ENCODE measurements at regions not wholly inside any gene's neighbourhood (a gene's known extent, or its start where the extent isn't known, plus 50 kb on each side); places are given as distances from the start of the nearest gene placed in this dataset.

DNA sequence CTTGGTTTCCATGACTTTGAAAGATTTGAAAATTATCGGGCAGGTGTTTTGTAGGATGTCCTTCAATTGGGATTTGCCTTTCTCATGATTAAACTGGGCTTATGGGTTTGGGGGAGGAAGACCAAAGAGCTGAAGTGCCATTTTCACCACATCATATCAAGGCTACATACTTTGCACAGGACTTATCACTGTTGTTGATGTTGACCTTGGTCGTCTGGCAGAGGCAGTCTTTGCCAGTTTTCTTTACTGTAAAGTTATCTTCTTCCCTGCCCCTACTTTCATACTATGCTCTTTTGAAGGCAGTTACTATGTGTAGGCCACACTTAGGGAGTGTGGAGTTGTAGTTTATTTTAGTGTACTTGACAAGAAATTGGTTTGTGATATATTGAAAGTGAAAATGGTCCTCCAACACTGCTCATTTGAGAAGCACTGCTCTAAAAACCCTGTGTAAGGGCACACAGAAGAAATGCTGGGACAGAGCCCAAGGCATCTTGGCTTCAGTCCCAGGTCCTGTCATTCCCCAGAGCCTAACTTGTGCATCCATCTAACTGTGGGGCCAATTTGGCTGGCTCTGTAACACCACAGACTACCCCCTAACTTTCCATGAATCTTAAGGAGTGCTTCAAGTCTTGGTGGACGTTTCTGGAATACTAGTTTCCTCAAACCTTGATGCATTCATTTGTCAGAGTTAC, 384.9 kb downstream of the KCNRG start:
- H3K4me2 ChIP-seq (ENCODE audit: insufficient read depth, low read length), result no peak overlapping the region
- TF ChIP-seq, protein P1, sequence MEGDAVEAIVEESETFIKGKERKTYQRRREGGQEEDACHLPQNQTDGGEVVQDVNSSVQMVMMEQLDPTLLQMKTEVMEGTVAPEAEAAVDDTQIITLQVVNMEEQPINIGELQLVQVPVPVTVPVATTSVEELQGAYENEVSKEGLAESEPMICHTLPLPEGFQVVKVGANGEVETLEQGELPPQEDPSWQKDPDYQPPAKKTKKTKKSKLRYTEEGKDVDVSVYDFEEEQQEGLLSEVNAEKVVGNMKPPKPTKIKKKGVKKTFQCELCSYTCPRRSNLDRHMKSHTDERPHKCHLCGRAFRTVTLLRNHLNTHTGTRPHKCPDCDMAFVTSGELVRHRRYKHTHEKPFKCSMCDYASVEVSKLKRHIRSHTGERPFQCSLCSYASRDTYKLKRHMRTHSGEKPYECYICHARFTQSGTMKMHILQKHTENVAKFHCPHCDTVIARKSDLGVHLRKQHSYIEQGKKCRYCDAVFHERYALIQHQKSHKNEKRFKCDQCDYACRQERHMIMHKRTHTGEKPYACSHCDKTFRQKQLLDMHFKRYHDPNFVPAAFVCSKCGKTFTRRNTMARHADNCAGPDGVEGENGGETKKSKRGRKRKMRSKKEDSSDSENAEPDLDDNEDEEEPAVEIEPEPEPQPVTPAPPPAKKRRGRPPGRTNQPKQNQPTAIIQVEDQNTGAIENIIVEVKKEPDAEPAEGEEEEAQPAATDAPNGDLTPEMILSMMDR (IDR thresholded peaks at IDR 0.05; ENCODE audit: borderline replicate concordance, extremely low read depth, low read length, poor library complexity, severe bottlenecking), result no peak
- TF ChIP-seq EZH2 (IDR thresholded peaks at IDR 0.05; ENCODE audit: borderline replicate concordance, low read depth, low read length, severe bottlenecking), result no peak

DNA sequence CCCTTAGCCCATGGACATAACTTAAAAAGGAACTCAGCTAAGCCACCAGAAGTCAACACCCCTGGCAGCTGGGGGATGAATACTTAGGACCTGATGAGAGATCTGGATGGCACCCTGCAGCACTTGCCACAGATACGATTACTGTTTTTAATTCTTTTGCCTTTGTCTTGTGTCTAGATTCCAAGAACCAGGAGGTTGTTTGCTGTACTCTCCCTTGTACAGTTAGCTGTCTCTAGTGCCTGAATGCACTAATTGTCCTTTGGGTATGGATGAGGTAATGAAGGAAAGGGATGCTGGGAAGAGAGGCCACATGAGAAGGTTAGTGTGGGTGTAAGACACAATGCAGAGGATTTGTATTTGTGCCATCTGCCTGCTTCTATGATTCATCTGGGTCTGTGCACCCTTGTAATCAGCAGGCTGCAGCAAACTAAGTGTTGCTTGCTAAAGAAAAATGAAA, 385.8 kb downstream of the KCNRG start:
- no peak for DNase-seq
- TF ChIP-seq, protein P1 (IDR thresholded peaks at IDR 0.05; ENCODE audit: borderline replicate concordance, extremely low read depth, low read length, poor library complexity, severe bottlenecking), result no peak
- no peak for TF ChIP-seq EZH2 (IDR thresholded peaks at IDR 0.05; ENCODE audit: borderline replicate concordance, low read depth, low read length, severe bottlenecking)
- Histone ChIP-seq H3K4me1 (ENCODE audit: insufficient read depth, low read length) (no peaks in the 10 kb centered on the region), H3K9ac (ENCODE audit: low read depth, low read length) (no peak overlapping the region), H3K4me2 (ENCODE audit: insufficient read depth, low read length) (no peak overlapping the region), H3K27me3 (ENCODE audit: insufficient read depth, low read length, poor library complexity) (no peaks in the 10 kb centered on the region), H4K20me1 (ENCODE audit: insufficient read depth, low read length) (no peaks in the 10 kb centered on the region), H3K4me3 (ENCODE audit: low read depth in 1 of 2, low read length in 2 of 2) (no peak overlapping the region), H3K79me2 (ENCODE audit: insufficient read depth, low read length) (no peaks in the 10 kb centered on the region), H2AFZ (ENCODE audit: low read depth, low read length) (no peak overlapping the region), H3K27ac (ENCODE audit: low read length) (peak overlapping the region; percentile 48; the same call in 1 of the 2 replicates), H3K36me3 (ENCODE audit: insufficient read depth, low read length) (no peaks in the 10 kb centered on the region), H3K9me3 (ENCODE audit: insufficient read depth, low read length, severe bottlenecking) (no peaks in the 10 kb centered on the region)
- ATAC-seq (ENCODE audit: insufficient read depth, low read depth), result peak; percentile 17; the same call in 1 of the 3 replicates

More for the DNA sequence above, 384.9 kb downstream of the KCNRG start:
- H3K4me3 ChIP-seq (ENCODE audit: low read depth in 1 of 2, low read length in 2 of 2), result no peak overlapping the region
- no peak overlapping the region for H3K9ac ChIP-seq (ENCODE audit: low read depth, low read length)
- no peak overlapping the region for H2AFZ ChIP-seq (ENCODE audit: low read depth, low read length)
- no peaks in the 10 kb centered on the region for H4K20me1 ChIP-seq (ENCODE audit: insufficient read depth, low read length)
- H3K36me3 ChIP-seq (ENCODE audit: insufficient read depth, low read length), result no peaks in the 10 kb centered on the region
- DNase-seq (no peak), ATAC-seq (ENCODE audit: insufficient read depth, low read depth) (no peak)
- no peaks in the 10 kb centered on the region for H3K4me1 ChIP-seq (ENCODE audit: insufficient read depth, low read length)
- H3K9me3 ChIP-seq (ENCODE audit: insufficient read depth, low read length, severe bottlenecking), result no peaks in the 10 kb centered on the region
- no peaks in the 10 kb centered on the region for H3K27me3 ChIP-seq (ENCODE audit: insufficient read depth, low read length, poor library complexity)
- H3K27ac ChIP-seq (ENCODE audit: low read length), result no peak overlapping the region
- H3K79me2 ChIP-seq (ENCODE audit: insufficient read depth, low read length), result no peaks in the 10 kb centered on the region

DNA sequence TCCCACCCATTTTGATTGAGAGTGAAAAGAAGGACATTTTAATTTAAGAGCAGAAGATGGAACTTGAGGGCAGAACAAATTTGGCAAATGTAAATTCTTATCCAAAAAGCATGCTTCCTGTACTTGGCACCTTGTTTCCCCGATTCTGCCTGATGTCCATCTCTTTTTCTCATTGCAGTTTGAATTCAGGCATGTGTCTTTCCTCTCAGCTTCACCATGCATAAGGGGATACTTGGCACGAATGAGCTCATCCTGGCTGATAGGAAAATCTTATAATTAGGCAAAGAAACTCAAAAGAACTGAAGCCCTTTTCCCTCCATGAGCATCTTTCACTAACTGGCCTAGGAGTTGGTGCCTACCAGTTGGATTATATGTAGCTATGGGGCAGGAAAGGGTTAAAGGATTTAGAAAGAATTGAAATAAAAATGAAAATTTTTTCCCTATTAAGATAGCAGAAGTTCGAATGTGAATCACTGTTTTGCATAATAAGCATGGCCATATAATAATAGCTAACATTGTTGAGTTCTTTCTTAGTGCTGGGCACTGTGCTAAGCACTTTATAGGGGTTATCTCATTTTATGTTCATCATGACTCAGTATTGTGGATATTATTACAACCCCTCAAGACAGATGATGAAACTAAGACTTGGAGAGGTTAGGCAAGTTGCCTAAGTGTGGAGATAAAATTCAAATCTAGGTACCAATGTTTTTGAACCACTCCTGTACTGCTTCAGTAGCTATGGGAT, 386.6 kb downstream of the KCNRG start:
- H4K20me1 ChIP-seq (ENCODE audit: insufficient read depth, low read length), result no peaks in the 10 kb centered on the region
- DNase-seq (no peak), ATAC-seq (ENCODE audit: insufficient read depth, low read depth) (no peak)
- no peak for TF ChIP-seq EZH2 (IDR thresholded peaks at IDR 0.05; ENCODE audit: borderline replicate concordance, low read depth, low read length, severe bottlenecking)
- TF ChIP-seq, protein P1 (IDR thresholded peaks at IDR 0.05; ENCODE audit: borderline replicate concordance, extremely low read depth, low read length, poor library complexity, severe bottlenecking), result no peak
- no peaks in the 10 kb centered on the region for H3K79me2 ChIP-seq (ENCODE audit: insufficient read depth, low read length)
- no peak overlapping the region for H3K4me2 ChIP-seq (ENCODE audit: insufficient read depth, low read length)
- H3K9me3 ChIP-seq (ENCODE audit: insufficient read depth, low read length, severe bottlenecking), result no peaks in the 10 kb centered on the region
- no peak overlapping the region for H3K27ac ChIP-seq (ENCODE audit: low read length)
- no peaks in the 10 kb centered on the region for H3K27me3 ChIP-seq (ENCODE audit: insufficient read depth, low read length, poor library complexity)
- H3K36me3 ChIP-seq (ENCODE audit: insufficient read depth, low read length), result no peaks in the 10 kb centered on the region
- no peak overlapping the region for H3K4me3 ChIP-seq (ENCODE audit: low read depth in 1 of 2, low read length in 2 of 2)
- H3K4me1 ChIP-seq (ENCODE audit: insufficient read depth, low read length), result no peaks in the 10 kb centered on the region
- H3K9ac ChIP-seq (ENCODE audit: low read depth, low read length), result no peak overlapping the region
- no peak overlapping the region for H2AFZ ChIP-seq (ENCODE audit: low read depth, low read length)
